GM12878 (cell line): ENCODE measurements at regions not wholly inside any gene's neighbourhood (a gene's known extent, or its start where the extent isn't known, plus 50 kb on each side); places are given as distances from the start of the nearest gene placed in this dataset.

Source experiments
- ATAC-seq: fragments of 200-7000 bp; cut with Tn5 transposase; 3 replicates; pipeline ENCODE4 v1.9.1; 2020; ENCODE audit warnings: mild to moderate bottlenecking, moderate library complexity
- BruUV-seq: library from RNA; stranded (reverse); fragments of 400-500 nt; replicated peaks from 2 replicates; lab custom pipeline; 2021; lab: Mats Ljungman, UMichigan
- CTCF ChIA-PET: fragments of 300-600 bp; sonication (Branson Sonifier 250); formaldehyde crosslinking; extraction: SDS; loops from one replicate; lab custom pipeline; 2021; ENCODE audit warnings: inconsistent platforms; lab: Yijun Ruan, JAX
- POLR2A ChIA-PET: fragments of 350-600 bp; formaldehyde crosslinking; extraction: SDS; loops from one replicate; lab custom pipeline; 2021; ENCODE audit warnings: inconsistent platforms; lab: Charles Lee
- RAD21 ChIA-PET: fragments of 300-600 bp; sonication (Branson Sonifier 250); formaldehyde crosslinking; loops from one replicate; lab custom pipeline; 2023; ENCODE audit warnings: antibody characterized with exemption; ENCODE audit not compliant: unreplicated experiment; lab: Charles Lee
- SMC1A ChIA-PET: fragments of 300-600 bp; sonication (Branson Sonifier 250); formaldehyde crosslinking; loops from one replicate; lab custom pipeline; 2023; ENCODE audit not compliant: unreplicated experiment, uncharacterized antibody; lab: Charles Lee
- DNase-seq: peaks from one replicate; pipeline ENCODE4 v3.0.0-alpha.2; 2011; ENCODE audit warnings: low read depth, low spot score
- FAIRE-seq: peaks from 3 replicates; lab custom pipeline; 2011; peaks lifted over from hg19 to GRCh38; lab: Jason Lieb, UNC
- H2AFZ ChIP-seq: 2 replicates; pipeline ENCODE4 v1.6.0; 2011; ENCODE audit warnings: low read depth, low read length, control low read depth; ENCODE audit not compliant: control insufficient read depth
- H3K27ac ChIP-seq: 2 replicates; pipeline ENCODE4 v1.5.1; 2011; ENCODE audit warnings: control low read depth; ENCODE audit not compliant: control insufficient read depth, insufficient read depth
- H3K27me3 ChIP-seq, 2 experiments: replicated peaks in 1 of 2; 2 replicates each; pipeline versions ENCODE4 v1.6.0 to v1.6.1; 2011; ENCODE audit warnings: low read length in 1 of 2; ENCODE audit not compliant: control insufficient read depth in 2 of 2, insufficient read depth in 2 of 2
- H3K36me3 ChIP-seq, 2 experiments: 2 replicates each; pipeline ENCODE4 v1.5.1; 2011; ENCODE audit warnings: low read length in 1 of 2; ENCODE audit not compliant: control insufficient read depth in 2 of 2, insufficient read depth in 2 of 2
- H3K4me1 ChIP-seq: 2 replicates; pipeline ENCODE4 v1.6.1; 2011; ENCODE audit warnings: mild to moderate bottlenecking, low read length, moderate library complexity, mixed read lengths; ENCODE audit not compliant: control insufficient read depth, insufficient read depth
- H3K4me2 ChIP-seq: 2 replicates; pipeline ENCODE4 v1.6.0; 2011; ENCODE audit warnings: control low read depth; ENCODE audit not compliant: control insufficient read depth, insufficient read depth
- H3K4me3 ChIP-seq: fragments of 200-600 bp; sonication (generic); 2 replicates; pipeline ENCODE4 v1.5.1; 2016
- H3K79me2 ChIP-seq: 2 replicates; pipeline ENCODE4 v1.6.0; 2011; ENCODE audit warnings: low read length; ENCODE audit not compliant: control insufficient read depth, insufficient read depth
- H3K9ac ChIP-seq: 2 replicates; pipeline ENCODE4 v1.8.0; 2011; ENCODE audit warnings: low read length, control low read depth, mixed read lengths; ENCODE audit not compliant: control insufficient read depth, insufficient read depth
- H3K9me3 ChIP-seq: replicated peaks from 3 replicates; pipeline ENCODE4 v1.5.1; 2011; ENCODE audit warnings: mild to moderate bottlenecking, low read length; ENCODE audit not compliant: control insufficient read depth, insufficient read depth
- H4K20me1 ChIP-seq: 2 replicates; pipeline ENCODE4 v1.6.0; 2011; ENCODE audit not compliant: control insufficient read depth, insufficient read depth
- ESRRA ChIP-seq: IDR thresholded peaks from 2 replicates; pipeline ENCODE4 v1.6.1; 2012; ENCODE audit warnings: mild to moderate bottlenecking, low read length, improper control_type of control experiment
- HDGF ChIP-seq: fragments of 450-650 bp; IDR thresholded peaks from 2 replicates; pipeline ENCODE4 v1.6.1; 2016; ENCODE audit warnings: antibody characterized with exemption
- HSF1 ChIP-seq: fragments of 150-350 bp; IDR thresholded peaks from 2 replicates; pipeline ENCODE4 v1.6.1; 2014; ENCODE audit warnings: mild to moderate bottlenecking, low read depth, low read length
- JUND ChIP-seq: IDR thresholded peaks from 2 replicates; pipeline ENCODE4 v1.6.1; 2012; ENCODE audit warnings: low read depth, mild to moderate bottlenecking, low read length, improper control_type of control experiment, moderate library complexity
- MAX ChIP-seq: IDR thresholded peaks from 2 replicates; pipeline ENCODE4 v1.6.1; 2012; ENCODE audit warnings: low read depth, low read length, improper control_type of control experiment
- NFIC ChIP-seq: IDR thresholded peaks from 2 replicates; pipeline ENCODE4 v1.6.1; 2012; ENCODE audit warnings: low read depth, mild to moderate bottlenecking, inconsistent platforms, low read length, moderate library complexity
- NFYB ChIP-seq: IDR thresholded peaks from 2 replicates; pipeline ENCODE4 v1.6.1; 2011; ENCODE audit warnings: low read depth, mild to moderate bottlenecking, low read length, improper control_type of control experiment, moderate library complexity; ENCODE audit not compliant: insufficient read depth
- NRF1 ChIP-seq: conservative IDR thresholded peaks from 2 replicates; pipeline ENCODE4 v1.6.1; 2011; ENCODE audit warnings: mild to moderate bottlenecking, low read depth, low read length, improper control_type of control experiment
- RAD51 ChIP-seq: fragments of 450-650 bp; IDR thresholded peaks from 2 replicates; pipeline ENCODE4 v1.6.1; 2016; ENCODE audit warnings: moderate library complexity, mild to moderate bottlenecking, inconsistent platforms
- RUNX3 ChIP-seq: IDR thresholded peaks from 2 replicates; pipeline ENCODE4 v1.6.1; 2012; ENCODE audit warnings: low read length, inconsistent platforms
- SMAD5 ChIP-seq: IDR thresholded peaks from 2 replicates; pipeline ENCODE4 v1.6.1; 2016; ENCODE audit warnings: antibody characterized with exemption, low read depth
- SPI1 ChIP-seq: IDR thresholded peaks from 2 replicates; pipeline ENCODE4 v1.6.1; 2011; ENCODE audit warnings: low read depth, mild to moderate bottlenecking, low read length, moderate library complexity, borderline replicate concordance; ENCODE audit not compliant: insufficient read depth
- ZNF217 ChIP-seq: fragments of 450-650 bp; IDR thresholded peaks from 2 replicates; pipeline ENCODE4 v1.6.1; 2017; ENCODE audit warnings: antibody characterized with exemption, mild to moderate bottlenecking
- ZNF592 ChIP-seq: fragments of 450-650 bp; IDR thresholded peaks from 2 replicates; pipeline ENCODE4 v1.6.1; 2017; ENCODE audit warnings: mild to moderate bottlenecking, moderate library complexity
- WGBS: methylation state at CpG from one replicate; pipeline ENCODE4 v1.1.6; 2016; ENCODE audit warnings: low lambda C conversion rate; ENCODE audit not compliant: insufficient replicate concordance, insufficient coverage; ENCODE audit errors: missing lambda C conversion rate; 5-methylcytosine and 5-hydroxymethylcytosine counted together
- in situ Hi-C: fragments of 300-500 bp; cut with MboI; formaldehyde crosslinking; loops from 9 replicates; pipeline ENCODE4 v1.14.3; 2018; ENCODE audit warnings: mixed read lengths
- intact Hi-C: fragments of 100-400 bp; cut with micrococcal nuclease; formaldehyde crosslinking; loops from one replicate; pipeline ENCODE4 v1.14.2; 2022; ENCODE audit not compliant: unreplicated experiment
- TF ChIP-seq, protein P1 (sequence below): fragments of 450-650 bp; IDR thresholded peaks from 2 replicates; pipeline ENCODE4 v1.6.1; 2016; ENCODE audit warnings: mild to moderate bottlenecking

DNA sequence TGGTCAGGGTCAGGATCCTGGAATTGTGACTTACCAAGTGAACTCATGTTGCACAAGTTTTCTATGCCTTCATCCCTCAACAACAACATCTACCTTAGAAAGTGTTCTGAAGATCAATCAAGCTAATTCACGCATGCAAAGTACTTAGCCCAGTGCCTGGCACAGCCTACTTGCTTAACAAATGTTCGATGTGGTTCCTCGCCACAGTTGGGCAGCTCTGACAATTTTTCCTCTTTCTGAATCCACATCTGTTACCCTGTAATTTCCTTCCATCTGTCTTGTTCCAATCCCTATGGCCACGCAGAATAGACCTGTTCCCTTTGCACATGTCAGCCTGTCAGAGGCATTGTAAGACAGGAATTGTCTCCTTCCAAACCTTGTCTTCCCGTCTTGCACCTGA, 1415.2 kb downstream of the TBC1D22A start (continued):
- TF ChIP-seq NFIC = no peak
- TF ChIP-seq MAX = no peak
- no peak for TF ChIP-seq RUNX3
- TF ChIP-seq ESRRA = no peak
- TF ChIP-seq, protein P1, sequence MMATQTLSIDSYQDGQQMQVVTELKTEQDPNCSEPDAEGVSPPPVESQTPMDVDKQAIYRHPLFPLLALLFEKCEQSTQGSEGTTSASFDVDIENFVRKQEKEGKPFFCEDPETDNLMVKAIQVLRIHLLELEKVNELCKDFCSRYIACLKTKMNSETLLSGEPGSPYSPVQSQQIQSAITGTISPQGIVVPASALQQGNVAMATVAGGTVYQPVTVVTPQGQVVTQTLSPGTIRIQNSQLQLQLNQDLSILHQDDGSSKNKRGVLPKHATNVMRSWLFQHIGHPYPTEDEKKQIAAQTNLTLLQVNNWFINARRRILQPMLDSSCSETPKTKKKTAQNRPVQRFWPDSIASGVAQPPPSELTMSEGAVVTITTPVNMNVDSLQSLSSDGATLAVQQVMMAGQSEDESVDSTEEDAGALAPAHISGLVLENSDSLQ = no peak
- TF ChIP-seq HSF1 = no peak

DNA sequence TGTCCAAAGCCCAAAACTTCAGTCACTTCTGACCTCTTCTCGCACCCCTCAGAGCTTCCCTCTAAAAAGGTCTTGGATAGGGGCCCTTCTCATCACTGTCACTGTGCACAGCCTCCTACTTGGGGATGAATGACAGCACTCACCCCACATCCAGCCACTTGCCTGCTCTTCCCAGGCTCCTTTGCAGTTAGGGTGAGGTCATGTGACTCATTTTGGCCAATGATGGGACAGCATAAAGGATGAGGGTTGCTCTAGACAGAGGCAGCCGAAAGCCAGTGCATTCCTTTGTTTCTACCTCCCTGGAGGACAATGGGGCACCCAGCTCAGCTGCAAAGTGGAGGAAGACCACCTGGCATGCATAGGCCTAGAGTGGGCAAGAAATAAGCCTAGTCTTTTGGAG, 1413.3 kb downstream of the TBC1D22A start:
- Histone ChIP-seq H3K79me2 (no peaks in the 10 kb centered on the region), H3K27me3 (no peaks in the 10 kb centered on the region), H3K36me3 (no peaks in the 10 kb centered on the region), H4K20me1 (no peaks in the 10 kb centered on the region), H3K4me3 (no peak overlapping the region), H3K4me2 (no peak overlapping the region), H3K9me3 (no peaks in the 10 kb centered on the region), H3K9ac (no peak overlapping the region), H3K27ac (no peak overlapping the region), H3K4me1 (no peaks in the 10 kb centered on the region), H2AFZ (no peak overlapping the region)
- ATAC-seq (no peak), FAIRE-seq (no peak), DNase-seq (no peak)
- TF ChIP-seq NRF1 (no peak), SPI1 (no peak), HDGF (no peak), ZNF592 (no peak), JUND (no peak), RAD51 (no peak), SMAD5 (no peak), NFYB (no peak), ZNF217 (no peak)
- no TSS peak for BruUV-seq
- RAD21 ChIA-PET = no interaction called here
- CTCF ChIA-PET = no interaction called here
- SMC1A ChIA-PET = no interaction called here
- 25% methylated on average over 2 of the region's 2 CpGs for WGBS
- in situ Hi-C loops (no loop called here), intact Hi-C loops (no loop called here)
- POLR2A ChIA-PET = no interaction called here
